BE2C (cell line): ENCODE measurements at regions not wholly inside any gene's neighbourhood (a gene's known extent, or its start where the extent isn't known, plus 50 kb on each side); places are given as distances from the start of the nearest gene placed in this dataset.

Experiments
- DNase-seq: peaks from one replicate; pipeline ENCODE4 v3.0.0-alpha.2; 2020
- H3K27me3 ChIP-seq: fragments of 250-450 bp; sonication (Bioruptor Pico); 2 replicates; pipeline ENCODE4 v1.5.1; 2020; ENCODE audit warnings: mild to moderate bottlenecking
- H3K36me3 ChIP-seq: fragments of 250-450 bp; sonication (Bioruptor Pico); 2 replicates; pipeline ENCODE4 v1.5.1; 2020; ENCODE audit warnings: mild to moderate bottlenecking
- H3K4me1 ChIP-seq: fragments of 250-450 bp; sonication (Bioruptor Pico); 2 replicates; pipeline ENCODE4 v1.5.1; 2020
- H3K4me3 ChIP-seq: 2 replicates; pipeline ENCODE4 v1.5.1; 2011; ENCODE audit warnings: low read depth, low read length
- H3K9me3 ChIP-seq: fragments of 250-450 bp; sonication (Bioruptor Pico); 2 replicates; pipeline ENCODE4 v1.5.1; 2020
- CTCF ChIP-seq: IDR thresholded peaks from 2 replicates; pipeline ENCODE4 v1.5.1; 2012; ENCODE audit warnings: mild to moderate bottlenecking, low read depth, low read length

GRCh38 chr20:8967641-8968245, 101.1 kb upstream of the PLCB4 start:
- Histone ChIP-seq H3K27me3 (no peaks in the 10 kb centered on the region), H3K4me3 (no peak overlapping the region), H3K9me3 (no peaks in the 10 kb centered on the region), H3K36me3 (no peaks in the 10 kb centered on the region), H3K4me1 (no peaks in the 10 kb centered on the region)
- TF ChIP-seq CTCF = no peak
- no peak for DNase-seq

GRCh38 chr20:8969146-8969583, 99.7 kb upstream of the PLCB4 start:
- Histone ChIP-seq H3K27me3 (no peaks in the 10 kb centered on the region), H3K36me3 (no peaks in the 10 kb centered on the region), H3K4me3 (no peak overlapping the region), H3K9me3 (no peaks in the 10 kb centered on the region), H3K4me1 (no peaks in the 10 kb centered on the region)
- DNase-seq = no peak
- TF ChIP-seq CTCF = no peak

- no peak for DNase-seq
- no peaks in the 10 kb centered on the region for H3K36me3 ChIP-seq
- no peak for TF ChIP-seq CTCF
Measured at GRCh38 chr20:8971669-8972316, 97.1 kb upstream of the PLCB4 start.

GRCh38 chr20:8972963-8973705, 95.8 kb upstream of the PLCB4 start:
- Histone ChIP-seq H3K4me3 (no peak overlapping the region), H3K4me1 (no peaks in the 10 kb centered on the region), H3K27me3 (no peaks in the 10 kb centered on the region), H3K9me3 (no peaks in the 10 kb centered on the region), H3K36me3 (no peaks in the 10 kb centered on the region)
- TF ChIP-seq CTCF = no peak
- no peak for DNase-seq

More at GRCh38 chr20:8971669-8972316, 97.1 kb upstream of the PLCB4 start:
- Histone ChIP-seq H3K27me3 (no peaks in the 10 kb centered on the region), H3K4me3 (no peak overlapping the region), H3K9me3 (no peaks in the 10 kb centered on the region), H3K4me1 (no peaks in the 10 kb centered on the region)

- no peaks in the 10 kb centered on the region for H3K27me3 ChIP-seq
- no peaks in the 10 kb centered on the region for H3K9me3 ChIP-seq
- H3K4me1 ChIP-seq = no peaks in the 10 kb centered on the region
- DNase-seq = no peak
- H3K4me3 ChIP-seq = no peak overlapping the region
- no peak for TF ChIP-seq CTCF
- H3K36me3 ChIP-seq = no peaks in the 10 kb centered on the region
Measured at GRCh38 chr20:8974009-8974708, 94.7 kb upstream of the PLCB4 start.
